ENCODE measurements at regions not wholly inside any gene's neighbourhood (a gene's known extent, or its start where the extent isn't known, plus 50 kb on each side); places are given as distances from the start of the nearest gene placed in this dataset.
"Not testable (repeated sequence)": the region's sequence is repeated elsewhere in the genome, so short reads cannot be mapped to it uniquely, and the experiment has no call there.

GRCh38 chr4:78664296-78664695, 111.9 kb upstream of the BMP2K start:
- TF ChIP-seq POLR2A, CTCF (IDR thresholded peaks at IDR 0.05): not testable (repeated sequence)

All from gastroesophageal sphincter (tissue), 3 donors.